IPS DF 4.7 (cell line): ENCODE measurements at regions not wholly inside any gene's neighbourhood (a gene's known extent, or its start where the extent isn't known, plus 50 kb on each side); places are given as distances from the start of the nearest gene placed in this dataset.

Experiments
- DNase-seq: peaks from one replicate; pipeline ENCODE4 v3.0.0-alpha.2; 2013; ENCODE audit warnings: low spot score; ENCODE audit errors: extremely low read depth

GRCh38 chr2:23209059-23209458 lies 175.9 kb upstream of the KLHL29 start:
- DNase-seq, result no peak

GRCh38 chr2:23211987-23212583 lies 172.9 kb upstream of the KLHL29 start:
- no peak for DNase-seq

- no peak for DNase-seq
Measured at GRCh38 chr2:23213196-23213595, 171.8 kb upstream of the KLHL29 start.

GRCh38 chr2:23215016-23215415 lies 170.0 kb upstream of the KLHL29 start:
- no peak for DNase-seq

- DNase-seq, result no peak
Measured at GRCh38 chr2:23219666-23220065, 165.3 kb upstream of the KLHL29 start.

GRCh38 chr2:23220513-23221094 lies 164.4 kb upstream of the KLHL29 start:
- no peak for DNase-seq

GRCh38 chr2:23221236-23221635 lies 163.7 kb upstream of the KLHL29 start:
- DNase-seq, result no peak

- DNase-seq, result no peak
Measured at GRCh38 chr2:23221901-23222300, 163.1 kb upstream of the KLHL29 start.

GRCh38 chr2:23230885-23231284 lies 154.1 kb upstream of the KLHL29 start:
- peak; percentile 3 for DNase-seq

- DNase-seq, result no peak
Measured at GRCh38 chr2:23231865-23232264, 153.1 kb upstream of the KLHL29 start.

GRCh38 chr2:23235292-23235691 lies 149.7 kb upstream of the KLHL29 start:
- DNase-seq, result no peak

GRCh38 chr2:23235736-23236135 lies 149.2 kb upstream of the KLHL29 start:
- no peak for DNase-seq

- no peak for DNase-seq
Measured at GRCh38 chr2:23237147-23237546, 147.8 kb upstream of the KLHL29 start.

- DNase-seq, result no peak
Measured at GRCh38 chr2:23238011-23238657, 146.8 kb upstream of the KLHL29 start.

- DNase-seq, result no peak
Measured at GRCh38 chr2:23239374-23239773, 145.6 kb upstream of the KLHL29 start.

GRCh38 chr2:23241121-23241520 lies 143.9 kb upstream of the KLHL29 start:
- DNase-seq, result no peak

- no peak for DNase-seq
Measured at GRCh38 chr2:23241611-23242245, 143.3 kb upstream of the KLHL29 start.

- no peak for DNase-seq
Measured at GRCh38 chr2:23243073-23243659, 141.8 kb upstream of the KLHL29 start.

- no peak for DNase-seq
Measured at GRCh38 chr2:23244617-23245016, 140.4 kb upstream of the KLHL29 start.

GRCh38 chr2:23246992-23247683 lies 137.8 kb upstream of the KLHL29 start:
- no peak for DNase-seq

- DNase-seq, result no peak
Measured at GRCh38 chr2:23248667-23249066, 136.3 kb upstream of the KLHL29 start.

GRCh38 chr2:23249348-23249747 lies 135.6 kb upstream of the KLHL29 start:
- no peak for DNase-seq
